DOHH2 (cell line): ENCODE measurements at regions not wholly inside any gene's neighbourhood (a gene's known extent, or its start where the extent isn't known, plus 50 kb on each side); places are given as distances from the start of the nearest gene placed in this dataset.

ENCODE experiments used
- H3F3A ChIP-seq: fragments of 200-600 bp; sonication (generic), shearing (Covaris generic); 2 replicates; pipeline ENCODE4 v1.6.0; 2016; ENCODE audit warnings: antibody characterized with exemption, mild to moderate bottlenecking; ENCODE audit not compliant: control insufficient read depth, insufficient read depth
- H3K27ac ChIP-seq: fragments of 200-600 bp; sonication (generic); 2 replicates; pipeline ENCODE4 v1.5.1; 2014; ENCODE audit warnings: low read depth, mild to moderate bottlenecking, low read length, moderate library complexity
- H3K27me3 ChIP-seq: fragments of 200-600 bp; sonication (generic); 2 replicates; pipeline ENCODE4 v1.6.1; 2014; ENCODE audit warnings: mild to moderate bottlenecking, low read length, mixed read lengths; ENCODE audit not compliant: control insufficient read depth
- H3K36me3 ChIP-seq: fragments of 200-600 bp; sonication (generic); 2 replicates; pipeline ENCODE4 v1.6.1; 2014; ENCODE audit warnings: mild to moderate bottlenecking, low read length, moderate library complexity, mixed read lengths; ENCODE audit not compliant: control insufficient read depth
- H3K4me1 ChIP-seq: fragments of 200-600 bp; sonication (generic); 2 replicates; pipeline ENCODE4 v1.6.1; 2014; ENCODE audit warnings: mild to moderate bottlenecking, low read length, mixed read lengths; ENCODE audit not compliant: control insufficient read depth
- H3K4me2 ChIP-seq: fragments of 200-600 bp; sonication (generic); 2 replicates; pipeline ENCODE4 v1.6.0; 2014; ENCODE audit warnings: mild to moderate bottlenecking, low read length, moderate library complexity
- H3K4me3 ChIP-seq: fragments of 200-600 bp; sonication (generic); 2 replicates; pipeline ENCODE4 v1.5.1; 2014; ENCODE audit warnings: mild to moderate bottlenecking, low read length, mixed read lengths
- H3K79me2 ChIP-seq: fragments of 200-600 bp; sonication (generic); 2 replicates; pipeline ENCODE4 v1.6.1; 2014; ENCODE audit warnings: mild to moderate bottlenecking, low read length, mixed read lengths; ENCODE audit not compliant: control insufficient read depth
- H3K9me2 ChIP-seq: fragments of 200-600 bp; sonication (generic); replicated peaks from 2 replicates; pipeline ENCODE4 v1.6.1; 2014; ENCODE audit warnings: mild to moderate bottlenecking, low read length, mixed read lengths; ENCODE audit not compliant: control insufficient read depth
- H3K9me3 ChIP-seq: fragments of 200-600 bp; sonication (generic); 2 replicates; pipeline ENCODE4 v1.6.1; 2014; ENCODE audit warnings: antibody characterized with exemption, low read length, mixed read lengths; ENCODE audit not compliant: control insufficient read depth, insufficient read depth
- H4K20me1 ChIP-seq: fragments of 200-600 bp; sonication (generic); 2 replicates; pipeline ENCODE4 v1.6.0; 2014; ENCODE audit warnings: low read depth, mild to moderate bottlenecking, antibody characterized with exemption, low read length, moderate library complexity; ENCODE audit not compliant: control insufficient read depth, insufficient read depth
- EZH2phosphoT487 ChIP-seq: fragments of 200-600 bp; sonication (generic); IDR thresholded peaks from 2 replicates; pipeline ENCODE4 v1.6.1; 2017; ENCODE audit warnings: borderline replicate concordance, mild to moderate bottlenecking, antibody characterized with exemption, low read length, moderate library complexity, mixed read lengths
- TF ChIP-seq, protein P1 (sequence below): fragments of 200-600 bp; sonication (generic); IDR thresholded peaks from one replicate; pipeline ENCODE4 v1.5.1; 2014; ENCODE audit warnings: antibody characterized with exemption, mild to moderate bottlenecking, low read depth, low read length; ENCODE audit not compliant: poor library complexity, severe bottlenecking

DNA sequence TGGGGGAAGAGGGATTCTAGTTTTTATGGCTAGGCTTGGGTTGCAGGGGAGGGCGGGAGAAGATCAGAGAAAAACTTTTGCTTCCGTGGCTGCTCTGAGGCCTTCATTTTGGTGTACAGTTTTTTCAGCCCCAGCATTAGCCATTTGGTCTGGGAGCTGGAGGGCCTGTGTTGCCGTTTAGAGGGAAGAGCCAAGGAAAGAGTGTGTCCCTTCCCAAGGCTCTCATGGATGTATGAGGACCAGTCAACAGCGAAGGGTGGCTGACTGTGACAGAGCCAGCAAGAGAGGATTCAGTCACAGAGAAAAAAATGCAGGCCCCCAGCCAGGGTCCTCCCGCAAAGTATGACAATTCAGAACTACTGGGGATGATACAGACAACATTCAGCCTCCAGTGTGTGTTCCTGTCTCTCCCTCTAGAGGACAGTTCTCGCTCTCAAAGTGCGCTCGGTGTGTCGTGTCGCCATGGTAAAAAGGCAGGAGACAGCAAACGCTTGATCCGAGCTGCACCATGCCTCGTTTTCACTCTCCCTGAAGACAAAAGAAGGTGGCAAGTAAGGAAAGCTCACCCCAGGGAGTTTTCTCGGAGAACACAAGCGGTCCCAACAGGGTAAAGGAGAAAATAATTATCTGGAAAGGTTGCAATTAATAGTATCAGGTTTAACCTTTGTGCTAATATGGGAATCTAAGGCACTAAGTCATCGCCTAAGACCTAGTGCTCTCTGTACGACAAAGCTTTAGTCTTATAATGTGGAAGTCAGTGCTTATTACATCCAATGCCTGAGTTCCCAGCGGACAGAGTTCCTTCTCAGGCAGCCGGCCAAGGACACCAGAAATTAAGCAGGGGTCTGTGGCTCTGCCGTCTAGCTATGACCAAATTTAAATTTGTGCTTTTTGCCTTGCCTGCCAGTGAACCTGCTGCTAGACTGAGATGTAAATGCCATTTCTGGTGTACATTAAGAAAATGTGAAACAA is 157.3 kb upstream of the PLXNC1 start:
- peaks cover 2% of the 10 kb centered on the region; the same call in 1 of the 2 replicates for H3K27me3 ChIP-seq
- H3K36me3 ChIP-seq, result no peaks in the 10 kb centered on the region
- H3K4me2 ChIP-seq, result no peak overlapping the region
- no peaks in the 10 kb centered on the region for H3K9me2 ChIP-seq
- H3K27ac ChIP-seq, result no peak overlapping the region
- H3K4me3 ChIP-seq, result no peak overlapping the region
- H3F3A ChIP-seq, result no peaks in the 10 kb centered on the region
- TF ChIP-seq EZH2phosphoT487, result no peak
- TF ChIP-seq, protein P1, sequence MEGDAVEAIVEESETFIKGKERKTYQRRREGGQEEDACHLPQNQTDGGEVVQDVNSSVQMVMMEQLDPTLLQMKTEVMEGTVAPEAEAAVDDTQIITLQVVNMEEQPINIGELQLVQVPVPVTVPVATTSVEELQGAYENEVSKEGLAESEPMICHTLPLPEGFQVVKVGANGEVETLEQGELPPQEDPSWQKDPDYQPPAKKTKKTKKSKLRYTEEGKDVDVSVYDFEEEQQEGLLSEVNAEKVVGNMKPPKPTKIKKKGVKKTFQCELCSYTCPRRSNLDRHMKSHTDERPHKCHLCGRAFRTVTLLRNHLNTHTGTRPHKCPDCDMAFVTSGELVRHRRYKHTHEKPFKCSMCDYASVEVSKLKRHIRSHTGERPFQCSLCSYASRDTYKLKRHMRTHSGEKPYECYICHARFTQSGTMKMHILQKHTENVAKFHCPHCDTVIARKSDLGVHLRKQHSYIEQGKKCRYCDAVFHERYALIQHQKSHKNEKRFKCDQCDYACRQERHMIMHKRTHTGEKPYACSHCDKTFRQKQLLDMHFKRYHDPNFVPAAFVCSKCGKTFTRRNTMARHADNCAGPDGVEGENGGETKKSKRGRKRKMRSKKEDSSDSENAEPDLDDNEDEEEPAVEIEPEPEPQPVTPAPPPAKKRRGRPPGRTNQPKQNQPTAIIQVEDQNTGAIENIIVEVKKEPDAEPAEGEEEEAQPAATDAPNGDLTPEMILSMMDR, result no peak
- no peaks in the 10 kb centered on the region for H3K79me2 ChIP-seq
- no peaks in the 10 kb centered on the region for H3K4me1 ChIP-seq
- no peaks in the 10 kb centered on the region for H3K9me3 ChIP-seq
- no peaks in the 10 kb centered on the region for H4K20me1 ChIP-seq

DNA sequence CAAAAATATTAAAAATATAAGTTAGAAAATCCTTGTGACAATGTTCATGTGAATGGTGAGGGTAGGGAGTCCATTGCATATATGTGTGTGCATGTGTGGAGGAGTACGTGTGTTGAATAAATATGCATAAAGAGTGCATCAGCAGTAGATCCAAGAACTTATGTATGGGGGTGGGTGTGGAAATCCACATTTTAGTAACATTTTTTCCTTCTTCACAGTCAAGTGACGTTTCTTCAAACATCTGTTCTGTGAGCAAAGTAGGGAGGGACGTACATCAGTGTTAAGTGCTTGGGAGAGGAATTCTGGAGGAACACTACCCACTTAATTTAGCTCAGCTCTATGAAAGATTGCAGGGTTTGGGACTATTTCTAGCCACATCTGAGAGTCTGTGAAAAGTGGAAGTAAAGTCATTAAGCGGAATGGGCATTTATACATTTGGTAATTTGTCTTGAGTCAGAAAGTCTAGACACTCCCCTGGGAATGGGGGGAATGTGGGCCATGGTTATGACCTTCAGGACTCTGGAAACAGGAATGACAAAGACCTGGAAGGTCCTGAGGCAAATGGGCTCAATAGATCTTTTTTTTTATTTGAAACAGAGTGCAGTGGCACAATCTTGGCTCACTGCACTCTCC is 156.4 kb upstream of the PLXNC1 start:
- H3K36me3 ChIP-seq, result no peaks in the 10 kb centered on the region
- H3F3A ChIP-seq, result no peaks in the 10 kb centered on the region
- H3K4me3 ChIP-seq, result no peak overlapping the region
- H4K20me1 ChIP-seq, result no peaks in the 10 kb centered on the region
- H3K27me3 ChIP-seq, result peaks cover 2% of the 10 kb centered on the region; the same call in 1 of the 2 replicates
- no peak overlapping the region for H3K27ac ChIP-seq
- H3K4me1 ChIP-seq, result no peaks in the 10 kb centered on the region
- H3K9me2 ChIP-seq, result no peaks in the 10 kb centered on the region
- H3K4me2 ChIP-seq, result no peak overlapping the region
- TF ChIP-seq, protein P1, result no peak
- TF ChIP-seq EZH2phosphoT487, result no peak
- H3K79me2 ChIP-seq, result no peaks in the 10 kb centered on the region
- no peaks in the 10 kb centered on the region for H3K9me3 ChIP-seq

DNA sequence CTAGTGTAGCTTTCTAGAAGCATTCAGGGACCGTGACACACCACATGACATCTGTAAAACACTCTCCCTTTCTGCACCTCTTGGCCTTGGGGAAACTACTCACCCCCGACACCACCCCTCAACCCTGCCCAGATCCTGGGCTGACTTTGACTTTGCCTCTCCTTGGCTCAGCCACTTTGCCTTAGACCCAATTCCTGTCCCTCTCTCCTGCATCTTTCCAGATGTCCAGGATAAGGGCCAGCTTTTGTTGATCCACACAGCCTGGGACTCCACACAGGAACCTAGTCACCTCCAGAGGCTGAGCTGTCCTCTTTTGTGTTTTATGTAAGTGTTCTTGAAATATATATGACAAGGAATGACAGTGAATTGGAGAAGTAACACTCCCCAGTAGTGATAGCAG is 153.7 kb upstream of the PLXNC1 start:
- Histone ChIP-seq H3K27me3 (peaks cover 2% of the 10 kb centered on the region; the same call in 1 of the 2 replicates), H3K9me3 (no peaks in the 10 kb centered on the region), H3K9me2 (no peaks in the 10 kb centered on the region), H3K27ac (no peak overlapping the region), H3F3A (no peaks in the 10 kb centered on the region), H3K79me2 (no peaks in the 10 kb centered on the region), H3K36me3 (no peaks in the 10 kb centered on the region), H3K4me1 (no peaks in the 10 kb centered on the region), H3K4me3 (no peak overlapping the region), H3K4me2 (no peak overlapping the region), H4K20me1 (no peaks in the 10 kb centered on the region)
- no peak for TF ChIP-seq EZH2phosphoT487
- TF ChIP-seq, protein P1, result no peak
